Breast epithelium (tissue), 3 donors: ENCODE measurements at regions not wholly inside any gene's neighbourhood (a gene's known extent, or its start where the extent isn't known, plus 50 kb on each side); places are given as distances from the start of the nearest gene placed in this dataset.

ENCODE experiments used
- POLR2A ChIP-seq: fragments of 450-650 bp; IDR thresholded peaks from one replicate; pipeline ENCODE4 v1.6.1; 2016; ENCODE audit warnings: antibody characterized with exemption, mild to moderate bottlenecking, moderate library complexity
- TF ChIP-seq, protein P1 (sequence below), 3 donors: fragments of 450-650 bp; IDR thresholded peaks; one replicate each; pipeline ENCODE4 v1.5.1; 2016 to 2017; ENCODE audit warnings: antibody characterized with exemption in 3 of 3, mild to moderate bottlenecking in 3 of 3, moderate library complexity in 3 of 3

DNA sequence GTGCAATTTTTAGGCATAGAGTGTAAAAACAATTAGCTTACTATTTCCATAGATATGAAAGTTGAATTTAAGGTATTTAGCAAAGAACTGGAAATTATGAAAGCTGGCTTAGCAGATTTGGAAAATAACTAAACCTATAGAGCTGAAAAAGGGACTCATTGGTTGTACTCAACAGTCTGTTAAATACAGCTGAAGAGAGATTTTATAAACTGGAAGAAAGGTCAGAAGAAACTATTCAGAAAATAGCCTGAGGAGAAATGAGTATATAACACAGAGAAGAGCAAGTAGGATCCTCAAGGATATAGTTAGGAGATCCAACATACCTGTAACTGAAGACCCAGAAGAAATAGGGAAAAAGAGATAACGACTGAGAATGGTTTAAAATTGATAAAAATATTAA is 97.6 kb upstream of the SLIT3 start:
- TF ChIP-seq, protein P1, sequence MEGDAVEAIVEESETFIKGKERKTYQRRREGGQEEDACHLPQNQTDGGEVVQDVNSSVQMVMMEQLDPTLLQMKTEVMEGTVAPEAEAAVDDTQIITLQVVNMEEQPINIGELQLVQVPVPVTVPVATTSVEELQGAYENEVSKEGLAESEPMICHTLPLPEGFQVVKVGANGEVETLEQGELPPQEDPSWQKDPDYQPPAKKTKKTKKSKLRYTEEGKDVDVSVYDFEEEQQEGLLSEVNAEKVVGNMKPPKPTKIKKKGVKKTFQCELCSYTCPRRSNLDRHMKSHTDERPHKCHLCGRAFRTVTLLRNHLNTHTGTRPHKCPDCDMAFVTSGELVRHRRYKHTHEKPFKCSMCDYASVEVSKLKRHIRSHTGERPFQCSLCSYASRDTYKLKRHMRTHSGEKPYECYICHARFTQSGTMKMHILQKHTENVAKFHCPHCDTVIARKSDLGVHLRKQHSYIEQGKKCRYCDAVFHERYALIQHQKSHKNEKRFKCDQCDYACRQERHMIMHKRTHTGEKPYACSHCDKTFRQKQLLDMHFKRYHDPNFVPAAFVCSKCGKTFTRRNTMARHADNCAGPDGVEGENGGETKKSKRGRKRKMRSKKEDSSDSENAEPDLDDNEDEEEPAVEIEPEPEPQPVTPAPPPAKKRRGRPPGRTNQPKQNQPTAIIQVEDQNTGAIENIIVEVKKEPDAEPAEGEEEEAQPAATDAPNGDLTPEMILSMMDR (IDR thresholded peaks at IDR 0.05) = no peak
- TF ChIP-seq POLR2A = no peak
